Kidney epithelial cell (primary cell): ENCODE measurements at regions not wholly inside any gene's neighbourhood (a gene's known extent, or its start where the extent isn't known, plus 50 kb on each side); places are given as distances from the start of the nearest gene placed in this dataset.

Experiments used
- DNase-seq: peaks from one replicate; pipeline ENCODE4 v3.0.0-alpha.2; 2010; ENCODE audit warnings: low read depth
- H3K27me3 ChIP-seq: 2 replicates; pipeline ENCODE4 v1.6.0; 2011; ENCODE audit warnings: low read length; ENCODE audit not compliant: control insufficient read depth, insufficient read depth
- H3K36me3 ChIP-seq: 2 replicates; pipeline ENCODE4 v1.5.1; 2011; ENCODE audit warnings: low read length; ENCODE audit not compliant: control insufficient read depth, insufficient read depth
- H3K4me3 ChIP-seq: 2 replicates; pipeline ENCODE4 v1.5.1; 2011; ENCODE audit warnings: low read depth, mild to moderate bottlenecking, control low read depth, low read length
- TF ChIP-seq, protein P1 (sequence below): IDR thresholded peaks from 2 replicates; pipeline ENCODE4 v1.5.1; 2011; ENCODE audit warnings: mild to moderate bottlenecking, moderate library complexity, low read length, control low read depth, inconsistent platforms; ENCODE audit not compliant: insufficient read depth, poor library complexity, severe bottlenecking

DNA sequence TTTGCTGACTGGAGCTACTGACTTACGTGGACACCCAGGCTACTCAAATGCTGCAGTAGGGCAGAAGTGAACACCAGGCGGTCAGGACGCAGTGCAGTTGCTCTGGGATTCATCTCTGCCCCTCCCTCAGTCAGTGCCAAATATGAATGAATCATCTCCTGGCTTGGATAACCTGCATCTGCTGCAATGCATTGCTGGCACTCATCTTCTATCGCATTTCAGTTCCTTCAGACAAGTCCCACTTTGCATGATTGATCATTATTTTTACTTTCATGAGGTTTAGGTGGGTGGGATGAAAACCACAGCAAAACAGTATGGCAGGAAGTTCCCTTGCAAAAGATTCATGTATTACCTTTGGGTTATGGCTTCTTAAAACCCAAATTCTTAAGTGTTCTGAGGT lies 224.6 kb upstream of the NRP1 start:
- TF ChIP-seq, protein P1, sequence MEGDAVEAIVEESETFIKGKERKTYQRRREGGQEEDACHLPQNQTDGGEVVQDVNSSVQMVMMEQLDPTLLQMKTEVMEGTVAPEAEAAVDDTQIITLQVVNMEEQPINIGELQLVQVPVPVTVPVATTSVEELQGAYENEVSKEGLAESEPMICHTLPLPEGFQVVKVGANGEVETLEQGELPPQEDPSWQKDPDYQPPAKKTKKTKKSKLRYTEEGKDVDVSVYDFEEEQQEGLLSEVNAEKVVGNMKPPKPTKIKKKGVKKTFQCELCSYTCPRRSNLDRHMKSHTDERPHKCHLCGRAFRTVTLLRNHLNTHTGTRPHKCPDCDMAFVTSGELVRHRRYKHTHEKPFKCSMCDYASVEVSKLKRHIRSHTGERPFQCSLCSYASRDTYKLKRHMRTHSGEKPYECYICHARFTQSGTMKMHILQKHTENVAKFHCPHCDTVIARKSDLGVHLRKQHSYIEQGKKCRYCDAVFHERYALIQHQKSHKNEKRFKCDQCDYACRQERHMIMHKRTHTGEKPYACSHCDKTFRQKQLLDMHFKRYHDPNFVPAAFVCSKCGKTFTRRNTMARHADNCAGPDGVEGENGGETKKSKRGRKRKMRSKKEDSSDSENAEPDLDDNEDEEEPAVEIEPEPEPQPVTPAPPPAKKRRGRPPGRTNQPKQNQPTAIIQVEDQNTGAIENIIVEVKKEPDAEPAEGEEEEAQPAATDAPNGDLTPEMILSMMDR = no peak
- no peaks in the 10 kb centered on the region for H3K36me3 ChIP-seq
- DNase-seq = no peak
- no peaks in the 10 kb centered on the region for H3K27me3 ChIP-seq
- no peak overlapping the region for H3K4me3 ChIP-seq

GRCh38 chr10:33557313-33557712 lies 222.8 kb upstream of the NRP1 start:
- H3K4me3 ChIP-seq = no peak overlapping the region
- TF ChIP-seq, protein P1 = no peak
- DNase-seq = no peak
- no peaks in the 10 kb centered on the region for H3K36me3 ChIP-seq
- H3K27me3 ChIP-seq = no peaks in the 10 kb centered on the region

GRCh38 chr10:33556620-33557019 lies 222.2 kb upstream of the NRP1 start:
- TF ChIP-seq, protein P1 = no peak
- Histone ChIP-seq H3K4me3 (no peak overlapping the region), H3K27me3 (no peaks in the 10 kb centered on the region), H3K36me3 (no peaks in the 10 kb centered on the region)
- no peak for DNase-seq

DNA sequence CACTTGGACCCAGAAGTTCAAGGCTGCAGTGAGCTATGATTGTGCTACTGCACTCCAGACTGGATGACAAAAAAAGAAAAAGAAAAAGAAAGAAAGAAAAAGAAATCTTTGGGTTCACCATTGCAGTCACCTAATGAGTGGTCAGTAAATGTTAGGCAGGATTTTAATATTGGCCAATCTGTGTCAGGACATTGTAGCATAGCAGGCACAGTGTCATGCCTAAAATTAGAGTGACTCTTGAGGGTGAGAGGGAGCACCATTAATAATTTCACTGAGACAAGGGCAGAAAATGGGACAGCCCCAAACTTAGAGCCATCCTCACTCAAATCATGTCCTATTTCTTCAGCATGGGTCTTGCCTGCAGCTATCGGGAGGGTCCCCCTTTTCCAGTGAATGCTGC lies 221.6 kb upstream of the NRP1 start:
- Histone ChIP-seq H3K4me3 (no peak overlapping the region), H3K27me3 (no peaks in the 10 kb centered on the region), H3K36me3 (no peaks in the 10 kb centered on the region)
- TF ChIP-seq, protein P1 = no peak
- DNase-seq = no peak

GRCh38 chr10:33553748-33554571 lies 219.5 kb upstream of the NRP1 start:
- TF ChIP-seq, protein P1 = no peak
- DNase-seq = no peak
- H3K27me3 ChIP-seq = no peaks in the 10 kb centered on the region
- H3K4me3 ChIP-seq = no peak overlapping the region
- H3K36me3 ChIP-seq = no peaks in the 10 kb centered on the region

- Histone ChIP-seq H3K36me3 (no peaks in the 10 kb centered on the region), H3K27me3 (no peaks in the 10 kb centered on the region), H3K4me3 (no peak overlapping the region)
- no peak for DNase-seq
- TF ChIP-seq, protein P1 = no peak
Observed at GRCh38 chr10:33552290-33552689, 217.8 kb upstream of the NRP1 start.
